Stimulated activated CD8-positive, alpha-beta memory T cell treated with anti-CD3 and anti-CD28 coated beads, Interleukin-12 subunit alpha, Interleukin-12 subunit beta, amount 100 ng/mL, for 24 hours (primary cell): ENCODE measurements at regions not wholly inside any gene's neighbourhood (a gene's known extent, or its start where the extent isn't known, plus 50 kb on each side); places are given as distances from the start of the nearest gene placed in this dataset.

ENCODE experiments used
- DNase-seq: peaks from one replicate; pipeline ENCODE4 v3.0.0-alpha.2; 2020; ENCODE audit errors: extremely low read depth

DNA sequence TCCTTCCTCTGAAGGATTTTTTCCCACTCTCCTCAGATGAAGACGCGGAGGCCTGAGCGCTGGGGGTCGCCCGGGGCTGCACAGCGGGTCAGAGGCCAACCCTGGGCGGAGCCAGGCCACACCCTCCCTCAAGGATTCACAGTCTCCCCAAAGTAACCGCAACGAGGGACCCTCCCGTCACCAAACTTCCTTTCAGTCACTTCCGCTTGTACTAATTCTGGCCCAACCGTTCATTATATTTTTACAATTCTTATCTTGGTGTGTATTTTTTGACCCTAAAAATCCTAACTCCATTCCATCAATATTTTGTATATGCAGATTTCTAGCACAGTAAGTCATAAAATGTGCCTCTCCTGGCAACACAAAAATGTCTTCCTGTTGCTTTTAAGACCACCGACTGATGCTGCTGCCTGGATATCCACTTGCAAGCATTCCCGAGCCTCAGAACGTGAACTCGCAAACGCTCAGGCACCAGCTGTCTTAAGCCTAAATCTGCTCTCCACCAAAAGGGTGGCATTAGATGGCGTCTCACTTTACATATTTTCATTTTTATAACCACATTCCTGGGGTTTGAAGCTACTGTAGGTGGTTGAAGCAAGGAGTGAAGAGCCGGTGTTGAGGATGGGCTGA, 128.0 kb downstream of the DLL1 start:
- no peak for DNase-seq

- no peak for DNase-seq
Observed at GRCh38 chr6:170162011-170162774, 128.7 kb downstream of the DLL1 start.

DNA sequence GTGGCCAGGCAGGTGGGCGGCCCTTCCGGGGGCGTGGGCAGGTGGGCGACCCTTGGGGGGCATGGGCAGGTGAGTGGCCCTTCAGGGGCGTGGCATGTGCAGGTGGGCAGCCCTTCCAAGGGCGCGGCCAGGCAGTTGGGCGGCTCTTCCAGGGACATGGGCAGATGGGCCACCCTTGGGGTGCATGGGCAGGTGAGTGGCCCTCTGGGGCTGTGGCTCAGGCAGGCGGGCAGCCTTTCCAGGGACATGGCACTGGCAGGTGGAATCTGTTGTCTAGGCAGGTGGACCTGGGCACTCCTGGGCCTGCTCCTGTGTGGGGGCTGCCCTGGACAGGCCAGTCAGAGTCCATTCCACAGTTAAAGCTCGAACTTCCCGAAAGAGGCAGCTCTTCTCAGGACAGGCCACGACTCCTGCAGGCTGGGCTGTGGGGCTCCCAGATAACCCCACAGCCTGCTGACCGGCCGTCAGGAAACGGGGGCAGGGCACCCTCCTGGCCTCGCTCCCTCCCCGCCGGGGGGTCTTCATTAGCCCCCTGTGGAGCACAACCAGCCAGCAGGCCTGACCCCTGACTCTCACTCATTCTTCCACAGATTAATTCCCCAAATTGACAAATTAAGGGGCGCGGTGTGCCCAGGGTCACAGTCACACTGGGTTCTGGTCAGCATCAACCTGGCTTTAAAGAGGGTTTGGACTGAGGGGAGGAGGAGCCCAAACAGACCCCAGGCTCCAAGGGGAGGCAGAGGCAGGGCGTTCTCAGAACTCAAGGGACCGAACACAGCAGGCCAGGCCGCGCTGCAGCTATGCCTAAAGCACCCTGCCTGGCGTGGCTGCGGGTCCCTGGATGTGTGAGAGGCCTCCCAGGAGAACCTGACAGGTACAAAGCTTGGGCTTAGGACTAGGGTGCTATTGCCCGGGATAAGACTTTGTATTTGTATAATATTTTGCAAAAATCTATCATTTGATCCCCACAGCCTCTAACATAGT, 130.0 kb downstream of the DLL1 start:
- DNase-seq: no peak

DNA sequence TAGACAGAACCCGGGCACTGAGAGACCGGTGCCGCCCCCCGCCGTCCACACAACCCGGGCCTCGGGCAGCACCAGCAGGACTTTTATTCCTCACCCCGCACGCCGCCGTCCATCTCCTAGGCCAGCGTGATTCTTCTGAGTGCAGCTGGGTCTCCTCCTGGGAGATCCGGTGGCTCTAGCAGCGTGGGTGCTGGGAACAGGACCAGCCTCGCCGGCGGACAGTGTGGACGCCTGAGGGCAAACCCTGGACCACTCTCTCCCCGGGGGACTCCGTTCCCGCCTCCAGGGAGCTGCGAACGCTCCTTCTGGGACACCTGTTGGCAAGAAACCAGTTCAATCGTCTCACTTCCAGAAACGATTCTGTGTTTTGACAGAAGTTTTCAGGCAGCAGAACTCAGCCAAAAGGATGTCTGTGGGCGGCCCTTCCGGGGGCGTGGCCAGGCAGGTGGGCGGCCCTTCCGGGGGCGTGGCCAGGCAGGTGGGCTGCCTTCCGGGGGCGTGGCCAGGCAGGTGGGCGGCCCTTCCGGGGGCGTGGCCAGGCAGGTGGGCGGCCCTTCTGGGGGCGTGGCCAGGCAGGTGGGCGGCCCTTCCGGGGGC, 130.7 kb downstream of the DLL1 start:
- DNase-seq: no peak

GRCh38 chr6:170159022-170159965, 131.6 kb downstream of the DLL1 start:
- DNase-seq: no peak

- no peak for DNase-seq
Observed at GRCh38 chr6:170158296-170159021, 132.4 kb downstream of the DLL1 start.

- DNase-seq: no peak
Observed at GRCh38 chr6:170157567-170158218, 133.2 kb downstream of the DLL1 start.

- no peak for DNase-seq
Observed at GRCh38 chr6:170156448-170157375, 134.2 kb downstream of the DLL1 start.

DNA sequence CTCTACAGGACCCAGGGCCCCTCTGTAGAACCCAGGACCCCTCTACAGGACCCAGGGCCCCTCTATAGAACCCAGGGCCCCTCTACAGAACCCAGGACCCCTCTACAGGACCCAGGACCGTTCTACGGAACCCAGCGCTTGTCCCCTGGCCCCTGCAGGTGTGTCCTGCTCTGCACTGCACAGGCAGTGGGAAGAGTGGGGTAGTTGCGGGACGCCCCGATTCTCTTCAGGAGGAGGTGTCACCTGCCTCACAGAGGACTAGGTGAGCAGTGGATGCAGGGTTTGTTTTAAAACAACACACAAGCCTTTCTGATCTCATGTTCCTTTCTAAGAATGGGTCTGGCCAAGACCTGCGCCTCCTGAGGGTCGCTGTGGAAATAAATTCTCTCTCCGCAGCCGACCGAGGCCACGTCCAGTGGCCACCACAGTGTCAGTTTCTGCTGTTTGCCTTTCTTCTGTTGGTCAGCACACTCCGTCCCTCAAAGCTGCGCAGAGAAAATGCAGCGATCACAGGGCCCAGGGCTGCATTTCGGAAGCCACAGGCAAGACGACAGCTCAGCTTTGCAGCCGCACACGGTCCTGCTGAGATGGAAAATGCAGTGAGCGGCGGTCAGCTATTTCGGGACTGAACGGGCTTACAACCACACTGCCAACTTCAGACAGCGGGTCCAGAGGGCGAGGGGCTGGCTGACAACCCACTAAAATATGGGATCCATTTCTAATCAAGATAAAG, 135.2 kb downstream of the DLL1 start:
- DNase-seq: no peak

DNA sequence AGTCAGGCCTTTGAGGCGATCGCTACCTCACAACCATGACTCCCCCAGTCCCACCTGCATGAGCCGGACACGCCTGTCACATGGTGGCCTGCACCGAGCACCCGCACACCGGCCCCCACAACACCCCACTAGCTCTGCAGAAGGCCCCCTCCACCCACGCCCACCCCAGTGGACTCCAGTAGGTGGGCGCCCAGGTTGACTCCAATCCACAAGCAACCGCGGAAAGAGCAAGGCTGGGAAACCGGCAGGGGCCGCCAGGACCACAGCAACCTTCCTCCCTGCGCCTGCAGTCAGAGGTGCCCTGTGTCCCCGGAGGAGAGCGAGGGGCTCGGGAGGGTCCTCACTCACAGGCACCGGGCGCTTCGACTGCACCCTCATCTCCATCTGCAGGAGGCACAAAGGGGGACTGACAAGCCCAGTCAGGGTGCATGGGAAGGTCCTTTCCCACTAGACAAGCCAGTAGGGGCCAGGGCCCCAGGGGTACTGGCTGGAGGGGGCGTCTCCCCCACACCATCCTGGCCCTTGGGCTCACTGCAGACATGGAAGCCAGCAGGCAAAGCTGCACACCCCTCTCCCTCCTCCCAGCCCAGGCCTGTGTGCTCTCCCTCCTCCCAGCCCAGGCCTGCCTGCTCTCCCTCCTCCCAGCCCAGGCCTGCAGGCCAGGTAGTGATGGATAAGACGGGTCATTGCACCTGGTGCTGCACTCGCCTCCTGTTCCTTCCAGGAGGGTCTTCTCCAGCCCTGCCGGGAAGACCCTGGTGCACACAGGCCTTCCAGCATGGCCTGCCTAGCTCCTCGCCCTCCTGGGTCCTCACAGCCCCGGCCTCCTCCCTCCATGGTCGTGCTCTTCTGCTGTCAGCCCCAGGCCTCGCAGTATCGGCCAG, 137.2 kb downstream of the DLL1 start:
- DNase-seq: no peak

DNA sequence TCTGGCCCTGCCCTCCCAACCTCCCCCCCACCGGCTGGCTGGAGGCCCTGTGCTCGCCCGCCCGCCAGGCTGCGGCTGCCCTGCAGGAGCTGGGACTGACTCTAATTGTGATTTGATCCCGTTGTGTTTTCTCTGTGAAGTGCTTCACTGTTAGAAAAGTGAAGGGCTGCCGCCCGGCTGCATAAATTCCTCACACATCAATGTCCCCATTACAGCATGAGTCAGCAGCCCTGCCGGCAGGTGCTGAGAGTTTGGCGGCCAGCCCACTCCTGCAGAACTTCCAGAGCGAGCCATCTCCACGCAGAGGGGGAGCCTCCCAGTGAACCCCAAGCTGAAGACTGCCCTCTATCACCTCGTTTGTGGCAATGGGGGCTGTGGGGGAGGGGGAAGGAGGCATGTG, 137.9 kb downstream of the DLL1 start:
- DNase-seq: no peak

DNA sequence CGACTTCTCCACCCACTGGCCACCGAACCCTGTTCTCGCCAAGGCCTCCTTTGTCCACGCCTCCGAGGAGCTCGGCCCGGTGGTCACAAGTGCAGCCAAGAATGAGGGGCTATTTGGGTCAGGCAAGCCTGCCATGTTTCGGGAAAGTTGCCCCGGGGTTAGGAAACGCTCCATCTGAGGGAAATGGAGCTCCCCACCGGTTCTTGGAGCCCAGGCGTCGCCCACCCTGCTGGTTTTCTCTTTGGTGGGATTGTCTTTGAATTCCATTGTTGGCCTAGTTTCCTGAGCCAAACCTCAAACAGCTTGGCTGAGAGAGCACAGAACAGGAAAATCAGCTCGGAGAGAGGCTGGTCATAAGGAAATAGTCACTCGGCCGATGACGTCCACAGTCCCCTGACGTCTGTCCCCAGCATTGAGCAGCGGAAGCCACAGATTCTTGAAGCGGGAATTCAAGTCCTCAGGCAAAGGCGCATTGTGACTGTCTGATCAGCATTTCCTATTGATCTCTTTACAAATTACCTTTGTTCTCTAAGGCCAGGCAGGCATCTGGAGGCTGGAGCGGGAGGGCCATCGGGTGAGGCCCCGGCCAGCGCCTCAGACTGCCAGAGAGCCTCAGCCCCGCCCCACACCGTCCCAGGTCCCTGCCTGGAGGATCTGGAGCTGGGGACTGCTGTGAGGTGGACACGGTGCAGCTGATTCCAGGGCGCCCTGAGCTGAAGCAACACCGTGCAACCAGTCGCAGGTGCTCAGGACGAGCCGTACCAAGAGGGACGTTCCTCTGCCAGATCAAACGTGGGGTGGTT, 138.6 kb downstream of the DLL1 start:
- DNase-seq: no peak

- DNase-seq: no peak
Observed at GRCh38 chr6:170151804-170152123, 139.1 kb downstream of the DLL1 start.

GRCh38 chr6:170151321-170151771, 139.5 kb downstream of the DLL1 start:
- DNase-seq: no peak

DNA sequence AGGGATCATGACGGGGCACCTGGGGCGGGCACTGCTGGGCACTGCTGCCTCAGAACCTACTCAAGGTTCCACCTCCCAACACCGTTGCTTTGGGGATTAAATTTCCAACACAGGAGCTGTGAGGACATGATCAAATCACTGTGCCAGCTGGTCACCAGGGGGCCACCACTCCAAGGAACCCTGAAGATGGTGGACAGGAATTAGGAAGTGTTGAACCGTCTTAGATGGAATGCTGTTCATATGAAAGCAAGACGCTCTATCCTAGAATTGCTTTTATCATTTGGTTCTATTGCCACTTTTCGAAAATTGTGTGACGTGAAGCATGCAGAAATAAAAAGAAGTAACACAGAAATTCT, 140.3 kb downstream of the DLL1 start:
- no peak for DNase-seq
